SK-N-SH (cell line): ENCODE measurements at regions not wholly inside any gene's neighbourhood (a gene's known extent, or its start where the extent isn't known, plus 50 kb on each side); places are given as distances from the start of the nearest gene placed in this dataset.

Source experiments
- EP300 ChIP-seq, 2 experiments: IDR thresholded peaks; 2 replicates each; pipeline versions ENCODE4 v1.4.0 to v1.6.1; 2012; ENCODE audit warnings: borderline replicate concordance in 1 of 2, low read depth in 1 of 2, low read length in 1 of 2
- GABPA ChIP-seq: IDR thresholded peaks from 2 replicates; pipeline ENCODE4 v1.4.0; 2012; ENCODE audit warnings: low read depth, mild to moderate bottlenecking
- TAF1 ChIP-seq: IDR thresholded peaks from 2 replicates; pipeline ENCODE4 v1.6.1; 2012; ENCODE audit warnings: low read depth, mild to moderate bottlenecking, low read length, moderate library complexity, borderline replicate concordance
- USF1 ChIP-seq: IDR thresholded peaks from 2 replicates; pipeline ENCODE4 v1.4.0; 2012; ENCODE audit warnings: low read depth, borderline replicate concordance

- TF ChIP-seq EP300 (IDR thresholded peaks at IDR 0.05; ENCODE audit: borderline replicate concordance in 1 of 2, low read depth in 1 of 2, low read length in 1 of 2) (no peak), GABPA (no peak), USF1 (no peak), TAF1 (no peak)
These were observed 254.1 kb upstream of the TENM3 start for GRCh38 chr4:181989071-181989470.
